Stimulated activated CD8-positive, alpha-beta memory T cell treated with anti-CD3 and anti-CD28 coated beads, Interleukin-2, amount 100 ng/mL, for 1 hour (primary cell): ENCODE measurements at regions not wholly inside any gene's neighbourhood (a gene's known extent, or its start where the extent isn't known, plus 50 kb on each side); places are given as distances from the start of the nearest gene placed in this dataset.
"Not testable (repeated sequence)": the region's sequence is repeated elsewhere in the genome, so short reads cannot be mapped to it uniquely, and the experiment has no call there.

ENCODE experiments used
- DNase-seq, 2 donors: peaks; one replicate each; pipeline ENCODE4 v3.0.0-alpha.2; 2020; ENCODE audit warnings: low read depth in 2 of 2

GRCh38 chr13:80677227-80677626, 336.3 kb upstream of the SPRY2 start:
- no peak for DNase-seq

GRCh38 chr13:80675442-80675841, 334.5 kb upstream of the SPRY2 start:
- DNase-seq, result not testable (repeated sequence)

GRCh38 chr13:80671773-80672172, 330.8 kb upstream of the SPRY2 start:
- DNase-seq, result no peak

- DNase-seq, result no peak
Measured at GRCh38 chr13:80669112-80669511, 328.2 kb upstream of the SPRY2 start.

GRCh38 chr13:80668452-80668851, 327.5 kb upstream of the SPRY2 start:
- no peak for DNase-seq

- no peak for DNase-seq
Measured at GRCh38 chr13:80666782-80667552, 326.0 kb upstream of the SPRY2 start.

GRCh38 chr13:80665792-80666333, 324.9 kb upstream of the SPRY2 start:
- no peak for DNase-seq

- DNase-seq, result no peak
Measured at GRCh38 chr13:80664950-80665349, 324.0 kb upstream of the SPRY2 start.

- no peak for DNase-seq
Measured at GRCh38 chr13:80663788-80664187, 322.9 kb upstream of the SPRY2 start.

GRCh38 chr13:80658705-80659104, 317.8 kb upstream of the SPRY2 start:
- no peak for DNase-seq

- no peak for DNase-seq
Measured at GRCh38 chr13:80656512-80656904, 315.6 kb upstream of the SPRY2 start.

GRCh38 chr13:80655778-80656511, 315.0 kb upstream of the SPRY2 start:
- DNase-seq, result no peak

GRCh38 chr13:80654638-80655249, 313.8 kb upstream of the SPRY2 start:
- no peak for DNase-seq

GRCh38 chr13:80649274-80649673, 308.3 kb upstream of the SPRY2 start:
- DNase-seq, result no peak

- no peak for DNase-seq
Measured at GRCh38 chr13:80642641-80643040, 301.7 kb upstream of the SPRY2 start.

- DNase-seq, result no peak
Measured at GRCh38 chr13:80633251-80633650, 292.3 kb upstream of the SPRY2 start.

- no peak for DNase-seq
Measured at GRCh38 chr13:80630685-80631121, 289.8 kb upstream of the SPRY2 start.

GRCh38 chr13:80618781-80619180, 277.9 kb upstream of the SPRY2 start:
- DNase-seq, result no peak

- no peak for DNase-seq
Measured at GRCh38 chr13:80612804-80613203, 271.9 kb upstream of the SPRY2 start.

- DNase-seq, result no peak
Measured at GRCh38 chr13:80611310-80611709, 270.4 kb upstream of the SPRY2 start.

- no peak for DNase-seq
Measured at GRCh38 chr13:80605716-80606115, 264.8 kb upstream of the SPRY2 start.

GRCh38 chr13:80605011-80605410, 264.1 kb upstream of the SPRY2 start:
- no peak for DNase-seq

GRCh38 chr13:80604098-80604497, 263.2 kb upstream of the SPRY2 start:
- DNase-seq, result no peak
